ENCODE measurements at regions not wholly inside any gene's neighbourhood (a gene's known extent, or its start where the extent isn't known, plus 50 kb on each side); places are given as distances from the start of the nearest gene placed in this dataset.

GRCh38 chr7:115106316-115106715, 184.4 kb downstream of the MDFIC start (continued):
- TF ChIP-seq ATF2 (IDR thresholded peaks at IDR 0.05; ENCODE audit: low read length), result no peak
- no peak for TF ChIP-seq EP300 (IDR thresholded peaks at IDR 0.05; ENCODE audit: borderline replicate concordance in 1 of 2, low read depth in 2 of 2, low read length in 2 of 2)
